ENCODE measurements at regions not wholly inside any gene's neighbourhood (a gene's known extent, or its start where the extent isn't known, plus 50 kb on each side); places are given as distances from the start of the nearest gene placed in this dataset.

- TF ChIP-seq YY1 (IDR thresholded peaks at IDR 0.05; ENCODE audit: low read depth): no peak
- no peak for TF ChIP-seq TAF1 (IDR thresholded peaks at IDR 0.05; ENCODE audit: low read depth)
- TF ChIP-seq TEAD4 (IDR thresholded peaks at IDR 0.05): no peak
Observed at GRCh38 chr12:41903014-41903708, 241.5 kb downstream of the GXYLT1 start.

Measured in Ishikawa (cell line).